CD4-positive, alpha-beta T cell treated with Interleukin-2 at 100 ng/mL for 4 hours (primary cell): ENCODE measurements at regions not wholly inside any gene's neighbourhood (a gene's known extent, or its start where the extent isn't known, plus 50 kb on each side); places are given as distances from the start of the nearest gene placed in this dataset.
"Not testable (repeated sequence)": the region's sequence is repeated elsewhere in the genome, so short reads cannot be mapped to it uniquely, and the experiment has no call there.

Experiments used
- DNase-seq: peaks from one replicate; pipeline ENCODE4 v3.0.0-alpha.2; 2020; ENCODE audit warnings: low spot score

- not testable (repeated sequence) for DNase-seq
Measured at GRCh38 chr9:6104406-6104805, 89.0 kb upstream of the RANBP6 start.

DNA sequence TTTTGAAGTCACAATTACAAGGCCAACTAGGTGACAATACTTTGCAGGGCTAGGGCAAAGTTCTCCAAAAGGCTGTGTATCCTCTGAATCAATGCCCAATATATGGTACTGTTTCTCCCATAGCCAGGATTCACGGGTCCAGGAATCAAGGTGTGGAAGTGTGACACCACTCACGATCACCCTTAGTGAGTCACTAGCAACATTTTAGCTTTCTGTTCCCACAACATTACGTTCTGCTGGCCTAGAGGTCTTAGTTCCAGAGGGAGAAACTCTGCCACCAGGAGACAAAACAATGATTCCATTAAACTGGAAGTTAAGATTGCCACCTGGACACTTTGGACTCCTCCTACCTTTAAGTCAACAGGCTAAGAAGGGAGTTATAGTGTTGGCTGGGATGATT, 88.5 kb upstream of the RANBP6 start:
- DNase-seq, result not testable (repeated sequence)

GRCh38 chr9:6102336-6102987, 87.0 kb upstream of the RANBP6 start:
- not testable (repeated sequence) for DNase-seq

DNA sequence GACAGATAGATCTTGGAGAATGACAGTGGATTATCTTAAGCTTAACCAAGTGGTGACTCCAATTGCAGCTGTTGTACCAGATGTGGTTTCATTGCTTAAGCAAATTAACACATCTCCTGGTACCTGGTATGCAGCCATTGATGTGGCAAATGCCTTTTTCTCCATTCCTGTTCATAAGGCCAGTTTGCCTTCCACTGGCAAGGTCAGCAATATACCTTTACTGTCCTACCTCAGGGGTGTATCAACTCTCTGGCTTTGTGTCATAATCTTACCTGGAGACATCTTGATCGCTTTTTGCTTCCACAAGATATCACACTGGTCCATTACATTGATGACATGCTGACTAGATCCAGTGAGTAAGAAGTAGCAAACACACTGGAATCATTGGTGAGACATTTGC, 86.3 kb upstream of the RANBP6 start:
- DNase-seq, result not testable (repeated sequence)

DNA sequence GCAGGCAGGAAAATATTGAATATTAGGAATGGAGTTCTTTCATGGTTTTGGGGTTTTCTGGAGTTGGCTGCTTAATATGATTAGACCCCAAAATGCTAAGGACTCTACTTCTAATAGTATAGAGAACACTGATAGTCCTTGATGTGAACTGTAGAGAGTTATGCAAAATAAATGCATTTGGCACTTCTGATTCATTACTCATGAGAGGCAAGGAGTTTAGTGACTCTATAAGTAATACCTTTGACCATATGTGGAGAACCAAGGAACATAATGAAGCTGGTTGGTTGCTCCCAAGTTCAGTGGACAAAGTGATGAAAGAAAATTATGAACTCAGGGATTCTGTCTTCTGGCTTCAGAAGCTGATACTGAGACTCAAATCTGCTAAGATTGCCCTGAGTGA, 83.9 kb upstream of the RANBP6 start:
- not testable (repeated sequence) for DNase-seq

DNA sequence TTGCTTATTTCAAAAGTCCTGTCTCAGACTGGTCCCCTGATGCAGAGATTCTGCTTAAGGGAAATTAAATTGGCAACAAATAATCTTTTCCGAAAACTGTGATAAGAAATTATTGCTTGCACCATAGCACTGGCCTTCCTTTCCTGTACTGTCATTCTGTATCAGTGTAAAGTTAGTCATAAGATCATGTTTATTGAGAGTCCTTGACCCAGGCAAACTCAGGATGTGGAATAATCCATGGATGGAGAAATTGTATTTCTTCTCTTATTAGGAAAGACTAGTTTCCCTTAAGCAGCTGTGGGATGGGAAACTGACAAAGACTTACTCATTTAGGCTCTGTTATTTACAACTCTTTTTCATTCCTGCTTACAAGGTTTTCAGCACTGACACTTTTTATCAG, 83.0 kb upstream of the RANBP6 start:
- no peak for DNase-seq

- no peak for DNase-seq
Measured at GRCh38 chr9:6096821-6097220, 81.4 kb upstream of the RANBP6 start.

GRCh38 chr9:6090277-6091210, 75.1 kb upstream of the RANBP6 start:
- DNase-seq, result no peak

GRCh38 chr9:6089300-6089699, 73.9 kb upstream of the RANBP6 start:
- no peak for DNase-seq

- DNase-seq, result no peak
Measured at GRCh38 chr9:6086006-6086655, 70.7 kb upstream of the RANBP6 start.

DNA sequence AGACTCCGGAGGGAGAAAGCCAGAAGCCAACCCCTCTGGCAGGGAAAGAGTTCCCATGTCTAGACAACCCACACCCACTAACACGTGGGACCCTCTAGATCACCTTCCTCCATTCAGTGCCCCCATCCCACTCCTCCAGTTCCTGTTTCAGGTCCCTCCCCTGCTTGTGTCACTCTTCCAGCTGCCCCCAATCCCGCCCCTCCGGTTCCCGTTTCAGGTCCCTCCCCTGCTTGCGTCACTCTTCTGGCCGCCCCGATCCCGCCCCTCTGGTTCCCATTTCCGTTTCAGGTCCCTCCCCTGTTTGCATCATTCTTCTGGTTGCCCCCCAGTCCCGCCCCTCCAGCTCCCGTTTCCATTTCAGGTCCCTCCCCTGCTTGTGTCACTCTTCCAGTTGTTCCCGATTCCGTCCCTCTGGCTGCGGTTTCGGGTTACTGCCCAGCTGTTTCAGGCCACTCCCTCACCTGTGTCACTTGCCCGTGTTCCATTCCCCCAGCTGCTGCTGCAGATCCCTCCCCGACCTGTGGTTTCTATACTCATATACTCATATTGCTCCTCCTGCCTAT, 64.8 kb upstream of the RANBP6 start:
- DNase-seq, result peak; percentile 60

- DNase-seq, result no peak
Measured at GRCh38 chr9:6079386-6079785, 64.0 kb upstream of the RANBP6 start.

- no peak for DNase-seq
Measured at GRCh38 chr9:6078382-6079105, 63.1 kb upstream of the RANBP6 start.

DNA sequence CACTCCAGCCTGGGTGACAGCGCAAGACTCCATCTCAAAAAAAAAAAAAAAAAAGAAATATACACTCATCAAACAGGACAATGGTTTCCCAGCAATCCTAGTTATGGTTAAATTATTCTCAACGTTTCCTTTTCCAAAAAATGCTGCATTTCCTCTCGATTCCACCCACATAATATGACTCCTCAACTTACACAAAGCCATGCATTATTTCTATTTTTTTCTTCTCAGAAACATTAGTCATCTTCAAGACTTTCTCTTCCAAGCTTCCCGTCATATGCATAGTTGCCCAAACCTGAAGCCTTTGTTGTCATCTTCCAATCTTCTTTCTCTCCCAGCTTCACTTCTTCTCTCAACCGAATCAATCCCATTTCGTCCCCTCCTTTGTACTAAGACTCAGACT, 61.4 kb upstream of the RANBP6 start:
- no peak for DNase-seq

GRCh38 chr9:6073731-6074130, 58.3 kb upstream of the RANBP6 start:
- no peak for DNase-seq

- no peak for DNase-seq
Measured at GRCh38 chr9:6072865-6073264, 57.4 kb upstream of the RANBP6 start.

GRCh38 chr9:6072453-6072852, 57.0 kb upstream of the RANBP6 start:
- no peak for DNase-seq

DNA sequence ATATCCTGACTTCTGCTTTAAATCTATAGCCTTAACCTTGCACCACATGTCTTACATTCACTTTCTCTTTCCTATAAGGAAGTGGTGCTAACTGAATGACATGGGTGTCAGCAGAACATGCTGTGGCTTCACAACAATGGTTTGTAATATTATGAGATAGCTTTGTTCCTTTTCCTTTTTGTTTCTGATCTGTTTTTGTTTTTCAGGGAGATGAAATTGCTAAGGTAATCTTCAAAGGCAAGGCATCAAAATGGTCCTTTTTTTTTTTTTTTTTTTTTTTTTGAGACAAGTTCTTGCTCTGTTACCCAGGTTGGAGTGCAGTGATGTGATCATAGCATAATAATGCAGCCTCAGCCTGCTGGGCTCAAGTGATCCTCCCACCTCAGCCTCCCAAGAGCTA, 53.6 kb upstream of the RANBP6 start:
- peak; percentile 53 for DNase-seq

DNA sequence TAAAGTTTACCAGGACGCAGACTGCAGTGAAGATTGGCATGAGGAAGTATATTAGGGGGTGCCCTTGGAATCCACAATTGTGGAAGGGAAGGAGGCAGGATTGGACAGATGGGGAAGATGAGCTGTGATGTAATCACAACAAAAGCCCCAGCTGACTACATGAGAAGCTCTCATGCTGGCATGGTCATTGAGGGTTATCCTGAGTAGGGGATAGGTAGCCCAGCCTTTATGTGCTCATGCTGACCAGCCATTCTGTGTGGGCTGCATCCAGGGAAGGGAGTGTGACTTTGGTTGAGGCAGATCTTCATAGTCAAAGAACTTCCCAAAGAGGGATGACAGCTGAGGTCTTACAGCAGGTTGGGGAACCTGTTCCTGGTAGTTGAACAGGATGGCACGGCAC, 52.0 kb upstream of the RANBP6 start:
- DNase-seq, result no peak
